Endodermal cell (in vitro differentiated cells): ENCODE measurements at regions not wholly inside any gene's neighbourhood (a gene's known extent, or its start where the extent isn't known, plus 50 kb on each side); places are given as distances from the start of the nearest gene placed in this dataset.

Experiments
- DNase-seq: peaks from one replicate; pipeline ENCODE4 v3.0.0-alpha.2; 2017
- H3K27ac ChIP-seq: 2 replicates; pipeline ENCODE4 v1.5.1; 2013; ENCODE audit warnings: mild to moderate bottlenecking, low read depth, low read length, moderate library complexity
- H3K27me3 ChIP-seq: 2 replicates; pipeline ENCODE4 v1.6.1; 2013; ENCODE audit warnings: mild to moderate bottlenecking, low read length, moderate library complexity; ENCODE audit not compliant: insufficient read depth, control insufficient read depth, poor library complexity, severe bottlenecking
- H3K36me3 ChIP-seq: 2 replicates; pipeline ENCODE4 v1.7.0; 2013; ENCODE audit warnings: mild to moderate bottlenecking, low read length, moderate library complexity; ENCODE audit not compliant: control insufficient read depth, insufficient read depth
- H3K4me1 ChIP-seq: one replicate; pipeline ENCODE4 v1.7.0; 2013; ENCODE audit warnings: low read length; ENCODE audit not compliant: control insufficient read depth, insufficient read depth
- H3K4me3 ChIP-seq: 2 replicates; pipeline ENCODE4 v1.5.1; 2013; ENCODE audit warnings: mild to moderate bottlenecking, low read length, moderate library complexity
- H3K9ac ChIP-seq: 2 replicates; pipeline ENCODE4 v1.6.1; 2013; ENCODE audit warnings: mild to moderate bottlenecking, low read length, moderate library complexity; ENCODE audit not compliant: poor library complexity, severe bottlenecking; ENCODE audit errors: extremely low read depth
- H3K9me3 ChIP-seq: 2 replicates; pipeline ENCODE4 v1.6.1; 2013; ENCODE audit warnings: mild to moderate bottlenecking, low read length, moderate library complexity; ENCODE audit not compliant: control insufficient read depth
- H3K27ac Mint-ChIP-seq: 2 replicates; pipeline ENCODE4 v1.8.0; 2020; ENCODE audit warnings: mixed read lengths
- H3K27me3 Mint-ChIP-seq: 2 replicates; pipeline ENCODE4 v1.8.0; 2021; ENCODE audit warnings: mild to moderate bottlenecking, mixed read lengths; ENCODE audit not compliant: insufficient read depth
- H3K36me3 Mint-ChIP-seq: 2 replicates; pipeline ENCODE4 v1.8.0; 2020; ENCODE audit warnings: low read depth, mixed read lengths
- H3K4me1 Mint-ChIP-seq: 2 replicates; pipeline ENCODE4 v1.8.0; 2020; ENCODE audit warnings: mixed read lengths
- H3K4me3 Mint-ChIP-seq: 2 replicates; pipeline ENCODE4 v1.8.0; 2020; ENCODE audit warnings: mild to moderate bottlenecking, moderate library complexity, mixed read lengths
- H3K9me3 Mint-ChIP-seq: 2 replicates; pipeline ENCODE4 v1.8.0; 2020; ENCODE audit warnings: mild to moderate bottlenecking, mixed read lengths
- CTCF ChIP-seq: fragments of 200-600 bp; sonication (generic); conservative IDR thresholded peaks from 2 replicates; pipeline ENCODE4 v1.5.0; 2021; ENCODE audit warnings: antibody characterized with exemption, mild to moderate bottlenecking
- WGBS, 2 experiments: methylation state at CpG; one replicate each; pipeline versions ENCODE4 v1.1.5 to v1.1.7; 2013; ENCODE audit warnings: missing lambda C conversion rate in 2 of 2, mixed read lengths in 1 of 2; ENCODE audit not compliant: insufficient coverage in 1 of 2, insufficient read length in 1 of 2; 5-methylcytosine and 5-hydroxymethylcytosine counted together

GRCh38 chr2:215601990-215602721, 166.3 kb upstream of the FN1 start:
- Histone ChIP-seq H3K9me3 (no peaks in the 10 kb centered on the region), H3K4me3 (no peak overlapping the region), H3K27ac (no peak overlapping the region), H3K36me3 (no peaks in the 10 kb centered on the region), H3K4me1 (no peaks in the 10 kb centered on the region), H3K9ac (no peak overlapping the region), H3K27me3 (no peaks in the 10 kb centered on the region)
- no peaks in the 10 kb centered on the region for H3K27me3 Mint-ChIP-seq
- H3K4me3 Mint-ChIP-seq = no peak overlapping the region
- H3K27ac Mint-ChIP-seq = no peak overlapping the region
- no peak for DNase-seq
- H3K9me3 Mint-ChIP-seq = no peaks in the 10 kb centered on the region
- TF ChIP-seq CTCF = no peak
- H3K4me1 Mint-ChIP-seq = peaks cover 3% of the 10 kb centered on the region
- no peaks in the 10 kb centered on the region for H3K36me3 Mint-ChIP-seq
- WGBS, 2 experiments = 90% methylated on average over 2 of the region's 2 CpGs; no CpG with 5 or more reads in 1 of the 2 experiments

GRCh38 chr2:215601526-215601925, 165.7 kb upstream of the FN1 start:
- no peak for DNase-seq
- Histone ChIP-seq H3K27me3 (no peaks in the 10 kb centered on the region), H3K4me1 (no peaks in the 10 kb centered on the region), H3K9me3 (no peaks in the 10 kb centered on the region), H3K9ac (no peak overlapping the region), H3K27ac (no peak overlapping the region), H3K4me3 (no peak overlapping the region), H3K36me3 (no peaks in the 10 kb centered on the region)
- Mint-ChIP-seq H3K36me3 (no peaks in the 10 kb centered on the region), H3K27ac (no peak overlapping the region), H3K4me1 (peaks cover 2% of the 10 kb centered on the region), H3K27me3 (no peaks in the 10 kb centered on the region), H3K9me3 (no peaks in the 10 kb centered on the region), H3K4me3 (no peak overlapping the region)
- WGBS, 2 experiments = 89 to 96% methylated on average over 1 to 3 of the region's 3 CpGs
- no peak for TF ChIP-seq CTCF

GRCh38 chr2:215598376-215598975, 162.6 kb upstream of the FN1 start:
- TF ChIP-seq CTCF = no peak
- H3K4me3 ChIP-seq = no peak overlapping the region
- no peak overlapping the region for H3K27ac ChIP-seq
- H3K4me1 Mint-ChIP-seq = no peaks in the 10 kb centered on the region
- 93% methylated on average over 3 of the region's 3 CpGs for WGBS, 2 experiments
- no peak overlapping the region for H3K9ac ChIP-seq
- no peaks in the 10 kb centered on the region for H3K27me3 ChIP-seq
- H3K36me3 ChIP-seq = no peaks in the 10 kb centered on the region
- no peaks in the 10 kb centered on the region for H3K27me3 Mint-ChIP-seq
- H3K36me3 Mint-ChIP-seq = no peaks in the 10 kb centered on the region
- no peaks in the 10 kb centered on the region for H3K9me3 ChIP-seq
- no peaks in the 10 kb centered on the region for H3K4me1 ChIP-seq
- no peak overlapping the region for H3K4me3 Mint-ChIP-seq
- no peaks in the 10 kb centered on the region for H3K9me3 Mint-ChIP-seq
- DNase-seq = no peak
- no peak overlapping the region for H3K27ac Mint-ChIP-seq
